ENCODE measurements at regions not wholly inside any gene's neighbourhood (a gene's known extent, or its start where the extent isn't known, plus 50 kb on each side); places are given as distances from the start of the nearest gene placed in this dataset.

GRCh38 chr18:21996351-21996826, 173.0 kb upstream of the GATA6 start:
- no peak for DNase-seq (ENCODE audit: low read depth in 3 of 3)

GRCh38 chr18:21997207-21998143, 171.9 kb upstream of the GATA6 start:
- no peak for DNase-seq (ENCODE audit: low read depth in 3 of 3)

- no peak for DNase-seq (ENCODE audit: low read depth in 3 of 3)
Measured at GRCh38 chr18:21998486-21998885, 170.9 kb upstream of the GATA6 start.

DNA sequence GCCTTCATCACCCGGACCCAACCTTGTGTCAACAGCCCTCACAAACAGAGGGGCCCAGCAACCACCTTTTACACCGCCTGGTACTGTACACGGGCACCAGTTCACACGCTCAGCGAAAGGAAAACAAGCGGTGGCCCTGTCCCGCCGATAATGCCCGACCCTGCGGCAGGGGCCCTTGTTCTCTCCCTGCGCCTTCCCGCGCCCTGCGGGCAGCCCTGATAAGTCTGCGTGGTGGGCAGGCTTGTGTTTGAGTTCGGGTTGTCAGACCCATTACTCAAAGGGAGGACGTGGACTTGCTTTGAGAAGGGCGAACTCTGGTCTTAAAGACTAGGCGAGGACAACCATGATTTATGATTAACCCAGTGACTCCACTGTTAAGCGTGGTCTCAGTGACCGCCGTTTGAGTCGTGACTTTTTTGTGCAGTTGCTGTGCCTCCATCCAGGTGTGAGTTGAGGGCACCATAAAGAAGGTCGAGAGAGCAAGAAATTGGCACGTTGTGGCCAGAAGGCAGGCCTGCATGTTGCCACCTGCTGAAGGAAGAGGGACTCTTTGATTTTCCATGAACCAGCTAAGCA, 167.4 kb upstream of the GATA6 start:
- DNase-seq (ENCODE audit: low read depth in 3 of 3) = no peak

GRCh38 chr18:22005191-22005841, 164.1 kb upstream of the GATA6 start:
- DNase-seq (ENCODE audit: low read depth in 3 of 3) = no peak

DNA sequence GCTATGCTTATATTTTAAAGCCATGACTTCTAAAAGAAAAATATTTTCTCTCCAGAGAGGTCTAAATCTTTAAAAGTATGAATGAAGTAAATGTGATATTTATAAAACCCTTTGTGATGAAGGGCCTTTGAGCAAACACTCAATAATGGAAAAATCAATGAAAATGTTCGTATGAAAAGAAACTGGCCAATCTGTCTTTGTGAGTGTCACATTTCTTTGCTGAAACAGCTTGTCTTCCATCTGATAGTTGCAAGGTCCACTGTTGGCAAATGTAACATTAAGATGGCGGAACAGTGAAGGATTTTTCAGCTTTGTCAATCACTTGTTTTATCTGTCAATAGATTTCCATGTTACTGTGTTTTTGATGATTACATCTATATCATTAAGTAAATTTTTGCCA, 162.9 kb upstream of the GATA6 start:
- DNase-seq (ENCODE audit: low read depth in 3 of 3) = no peak

DNA sequence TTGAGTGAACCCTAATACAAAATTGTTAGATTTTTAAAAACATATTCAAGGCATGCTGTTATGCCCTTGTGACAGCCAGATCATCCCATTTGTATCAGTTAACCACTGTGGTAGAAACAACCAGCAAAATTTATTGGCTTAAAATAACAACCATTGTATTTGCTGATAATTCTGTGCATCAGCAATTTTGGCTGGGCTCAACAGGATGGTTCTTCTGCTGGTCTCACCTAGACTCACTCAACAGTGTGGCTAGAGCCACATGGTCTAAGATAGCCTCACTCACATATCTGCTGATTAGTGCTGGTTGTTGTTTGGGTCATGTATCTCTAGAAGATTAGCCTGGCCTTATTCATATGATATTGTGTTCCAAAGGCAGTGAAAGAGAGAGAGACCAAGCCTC, 160.1 kb upstream of the GATA6 start:
- DNase-seq (ENCODE audit: low read depth in 3 of 3) = no peak

DNA sequence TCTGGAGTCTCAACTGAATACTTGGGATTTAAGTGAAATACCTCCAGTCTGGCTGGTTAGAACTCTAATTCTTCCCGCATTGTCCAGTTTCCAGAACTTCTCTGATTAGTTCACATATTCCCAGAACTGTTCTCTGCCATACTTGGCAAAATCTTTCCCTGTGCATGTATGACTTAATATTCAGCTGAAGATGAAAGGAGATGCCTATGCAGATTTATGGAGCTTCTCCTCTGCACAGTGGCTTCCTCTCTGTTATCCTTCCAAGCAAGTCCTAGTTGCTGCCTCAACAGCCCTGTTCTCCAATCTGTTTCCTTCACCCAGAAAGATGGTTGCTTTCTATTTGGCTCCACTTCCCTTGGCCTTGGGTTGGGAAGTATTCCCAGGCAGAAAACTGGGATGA, 155.4 kb upstream of the GATA6 start:
- DNase-seq (ENCODE audit: low read depth in 3 of 3) = no peak

GRCh38 chr18:22015156-22015555, 154.2 kb upstream of the GATA6 start:
- no peak for DNase-seq (ENCODE audit: low read depth in 3 of 3)

DNA sequence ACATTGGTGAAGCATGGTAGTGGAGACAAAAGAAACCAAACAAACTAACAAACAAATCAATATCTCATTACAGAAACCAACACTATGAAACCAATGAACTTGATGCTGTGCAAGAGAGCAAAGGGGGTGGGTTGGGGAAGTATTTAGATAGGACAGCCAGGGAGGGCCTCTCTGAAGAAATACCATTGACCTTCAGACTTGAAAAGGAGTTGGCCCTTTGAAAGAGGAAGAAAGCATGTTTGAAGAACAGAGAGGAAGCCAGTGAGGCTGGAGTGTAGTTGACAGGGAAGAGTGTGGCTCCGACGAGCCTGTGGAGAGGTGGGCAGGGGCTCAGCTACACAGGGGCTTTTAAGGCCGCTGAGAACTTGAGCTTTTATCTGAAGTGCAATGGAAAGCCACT, 151.0 kb upstream of the GATA6 start:
- no peak for DNase-seq (ENCODE audit: low read depth in 3 of 3)

GRCh38 chr18:22019193-22019592, 150.2 kb upstream of the GATA6 start:
- no peak for DNase-seq (ENCODE audit: low read depth in 3 of 3)

DNA sequence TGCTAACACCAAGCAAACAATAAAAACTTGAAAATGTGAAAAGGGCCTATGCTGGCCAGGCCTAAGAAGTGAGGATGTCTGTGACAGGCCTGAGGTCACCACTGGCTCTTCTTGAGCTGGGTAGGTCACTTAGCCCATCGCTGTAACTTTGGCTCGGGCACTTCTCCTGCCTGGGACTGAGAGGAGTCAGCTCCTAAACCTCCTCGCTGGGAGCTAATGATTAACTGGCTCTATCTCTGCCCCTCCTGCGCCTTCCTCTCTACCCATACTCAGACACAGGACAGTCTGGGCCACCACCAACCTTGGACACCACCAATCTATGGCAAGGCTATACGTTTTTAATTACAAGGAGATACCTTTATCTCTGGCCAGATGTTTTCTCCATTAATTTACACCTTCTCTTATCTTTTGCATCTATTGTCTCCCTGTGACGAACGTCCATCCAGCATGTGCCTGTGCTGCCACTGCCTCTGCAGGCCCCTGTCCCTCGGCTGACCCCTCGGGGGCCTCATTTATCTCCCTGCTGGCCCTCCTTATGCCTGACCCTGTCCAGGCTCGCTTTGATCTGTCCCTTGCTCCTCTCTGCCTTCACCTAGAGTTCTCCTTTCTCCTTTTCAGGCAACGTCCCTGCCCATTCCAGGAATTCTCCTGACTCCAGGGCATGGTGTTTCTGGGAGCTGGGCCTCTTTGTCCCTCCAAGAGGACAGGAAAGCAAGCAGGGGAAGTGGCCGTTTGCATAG, 149.1 kb upstream of the GATA6 start:
- DNase-seq (ENCODE audit: low read depth in 3 of 3) = no peak

GRCh38 chr18:22020867-22021370, 148.5 kb upstream of the GATA6 start:
- no peak for DNase-seq (ENCODE audit: low read depth in 3 of 3)

DNA sequence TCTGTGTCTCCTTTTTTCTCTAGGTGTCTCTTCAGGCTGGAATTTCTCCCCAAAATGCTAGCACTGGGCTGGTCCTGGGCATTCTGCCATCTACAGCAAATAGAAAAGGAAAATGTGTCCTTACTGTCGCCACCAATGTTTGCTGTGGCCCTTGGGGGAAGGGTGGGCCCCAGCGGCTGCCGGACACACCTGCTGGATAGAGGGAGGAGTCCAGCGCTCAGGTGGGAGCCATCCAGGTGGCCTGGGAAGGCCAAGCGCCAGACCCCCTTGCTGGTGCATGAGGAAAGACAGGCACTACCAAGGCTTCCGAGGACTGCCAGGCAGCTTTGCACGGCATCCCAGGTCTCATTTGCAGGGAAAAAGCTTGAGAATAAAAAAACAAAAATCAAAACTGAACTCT, 147.7 kb upstream of the GATA6 start:
- DNase-seq (ENCODE audit: low read depth in 3 of 3) = no peak

- no peak for DNase-seq (ENCODE audit: low read depth in 3 of 3)
Measured at GRCh38 chr18:22024924-22025323, 144.5 kb upstream of the GATA6 start.

DNA sequence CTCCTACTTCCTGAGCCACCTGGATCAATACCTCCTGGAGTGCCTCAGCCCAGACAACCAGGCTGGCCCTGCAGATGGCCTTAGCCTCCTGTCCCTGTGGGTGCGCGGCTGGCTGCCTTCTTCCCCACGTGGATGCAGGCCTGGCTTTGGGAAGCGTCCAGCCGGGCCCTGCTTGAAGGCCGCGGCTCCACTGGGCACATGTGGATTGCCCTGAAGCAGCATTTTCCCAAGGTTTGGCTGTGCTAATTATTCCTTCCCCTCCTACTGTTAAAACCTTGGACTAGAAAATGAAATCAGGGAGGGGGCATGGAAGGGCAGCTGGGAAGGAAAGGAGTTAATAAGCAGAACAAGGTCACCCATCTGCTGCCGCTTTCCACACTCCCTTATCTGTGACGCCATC, 143.0 kb upstream of the GATA6 start:
- no peak for DNase-seq (ENCODE audit: low read depth in 3 of 3)

- no peak for DNase-seq (ENCODE audit: low read depth in 3 of 3)
Measured at GRCh38 chr18:22026889-22027288, 142.5 kb upstream of the GATA6 start.

GRCh38 chr18:22031611-22032010, 137.8 kb upstream of the GATA6 start:
- no peak for DNase-seq (ENCODE audit: low read depth in 3 of 3)

- DNase-seq (ENCODE audit: low read depth in 3 of 3) = no peak
Measured at GRCh38 chr18:22032392-22032961, 136.9 kb upstream of the GATA6 start.

- DNase-seq (ENCODE audit: low read depth in 3 of 3) = no peak
Measured at GRCh38 chr18:22033085-22033484, 136.3 kb upstream of the GATA6 start.

GRCh38 chr18:22034276-22034675, 135.1 kb upstream of the GATA6 start:
- no peak for DNase-seq (ENCODE audit: low read depth in 3 of 3)
